ENCODE measurements at regions not wholly inside any gene's neighbourhood (a gene's known extent, or its start where the extent isn't known, plus 50 kb on each side); places are given as distances from the start of the nearest gene placed in this dataset.

- no peak overlapping the region for H3K27ac ChIP-seq
- no peaks in the 10 kb centered on the region for H3K36me3 ChIP-seq
- TF ChIP-seq CTCF (IDR thresholded peaks at IDR 0.05) = no peak
- no peak overlapping the region for H3K4me3 ChIP-seq (ENCODE audit: low read depth in 1 of 2, low read length in 1 of 2)
- H3K9me3 ChIP-seq = no peaks in the 10 kb centered on the region
- no peaks in the 10 kb centered on the region for H3K4me1 ChIP-seq (ENCODE audit: control insufficient read depth in 1 of 2, insufficient read depth in 1 of 2, low read depth in 1 of 2, low read length in 1 of 2)
- no peaks in the 10 kb centered on the region for H3K27me3 ChIP-seq
These were observed 170.0 kb upstream of the FRMPD4 start for GRCh38 chrX:11967986-11968869.

GRCh38 chrX:11968991-11969390, 169.3 kb upstream of the FRMPD4 start:
- Histone ChIP-seq H3K27me3 (no peaks in the 10 kb centered on the region), H3K27ac (no peak overlapping the region), H3K9me3 (no peaks in the 10 kb centered on the region), H3K4me1 (ENCODE audit: control insufficient read depth in 1 of 2, insufficient read depth in 1 of 2, low read depth in 1 of 2, low read length in 1 of 2) (no peaks in the 10 kb centered on the region), H3K36me3 (no peaks in the 10 kb centered on the region), H3K4me3 (ENCODE audit: low read depth in 1 of 2, low read length in 1 of 2) (no peak overlapping the region)
- TF ChIP-seq CTCF (IDR thresholded peaks at IDR 0.05) = no peak

- Histone ChIP-seq H3K9me3 (no peaks in the 10 kb centered on the region), H3K36me3 (no peaks in the 10 kb centered on the region), H3K4me3 (ENCODE audit: low read depth in 1 of 2, low read length in 1 of 2) (no peak overlapping the region), H3K4me1 (ENCODE audit: control insufficient read depth in 1 of 2, insufficient read depth in 1 of 2, low read depth in 1 of 2, low read length in 1 of 2) (no peaks in the 10 kb centered on the region), H3K27ac (no peak overlapping the region), H3K27me3 (no peaks in the 10 kb centered on the region)
- no peak for TF ChIP-seq CTCF (IDR thresholded peaks at IDR 0.05)
These were observed 167.5 kb upstream of the FRMPD4 start for GRCh38 chrX:11970578-11971359.

GRCh38 chrX:11976663-11977062, 161.6 kb upstream of the FRMPD4 start:
- Histone ChIP-seq H3K4me3 (ENCODE audit: low read depth in 1 of 2, low read length in 1 of 2) (no peak overlapping the region), H3K9me3 (no peaks in the 10 kb centered on the region), H3K27me3 (no peaks in the 10 kb centered on the region), H3K4me1 (ENCODE audit: control insufficient read depth in 1 of 2, insufficient read depth in 1 of 2, low read depth in 1 of 2, low read length in 1 of 2) (no peaks in the 10 kb centered on the region), H3K36me3 (no peaks in the 10 kb centered on the region), H3K27ac (no peak overlapping the region)
- TF ChIP-seq CTCF (IDR thresholded peaks at IDR 0.05) = no peak

DNA sequence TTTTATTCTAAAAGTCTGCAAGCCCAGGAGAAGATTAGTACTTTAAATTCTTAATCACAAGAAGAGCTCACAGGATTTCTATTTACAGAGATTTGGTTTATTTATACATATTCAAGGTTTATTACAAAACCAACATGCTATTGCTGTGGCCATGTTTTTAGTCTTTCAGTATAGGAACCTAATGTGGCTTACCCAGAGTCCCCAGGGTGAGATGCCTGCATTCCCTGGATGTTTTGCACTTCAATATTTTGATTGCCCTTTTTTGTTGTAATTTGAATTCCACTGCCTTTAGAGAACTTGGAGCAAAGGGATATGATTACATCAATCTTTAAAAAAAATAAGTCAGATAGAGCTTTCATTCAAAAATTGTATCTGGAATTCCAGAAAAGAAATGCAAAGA, 146.0 kb upstream of the FRMPD4 start:
- Histone ChIP-seq H3K9me3 (no peaks in the 10 kb centered on the region), H3K4me3 (ENCODE audit: low read depth in 1 of 2, low read length in 1 of 2) (no peak overlapping the region), H3K36me3 (no peaks in the 10 kb centered on the region), H3K27me3 (no peaks in the 10 kb centered on the region), H3K27ac (no peak overlapping the region), H3K4me1 (ENCODE audit: control insufficient read depth in 1 of 2, insufficient read depth in 1 of 2, low read depth in 1 of 2, low read length in 1 of 2) (no peaks in the 10 kb centered on the region)
- TF ChIP-seq CTCF (IDR thresholded peaks at IDR 0.05) = no peak

Data from neutrophil (primary cell).